ENCODE measurements at regions not wholly inside any gene's neighbourhood (a gene's known extent, or its start where the extent isn't known, plus 50 kb on each side); places are given as distances from the start of the nearest gene placed in this dataset.

DNA sequence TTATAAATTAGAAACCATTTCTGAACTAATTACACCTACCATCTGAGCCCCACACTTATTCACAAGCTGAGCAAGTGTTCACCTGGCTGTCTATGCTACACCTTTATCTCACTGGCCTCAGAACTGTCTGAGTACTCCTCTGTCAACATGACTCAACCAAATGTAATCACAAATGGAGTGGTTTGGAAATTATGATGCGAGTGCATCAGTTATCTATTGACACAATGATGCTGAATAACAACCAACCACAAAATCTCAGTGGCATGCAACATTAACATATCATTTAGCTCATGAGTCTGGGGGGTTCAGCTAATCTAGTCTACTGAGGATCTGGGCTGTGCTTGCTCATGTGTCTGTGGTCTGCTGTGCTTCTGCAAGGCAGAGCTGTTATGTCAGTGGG is 184.2 kb upstream of the NXPH2 start:
- TF ChIP-seq POLR2A (IDR thresholded peaks at IDR 0.05; ENCODE audit: low read depth, low read length), result no peak
- no peak for TF ChIP-seq TAF1 (IDR thresholded peaks at IDR 0.05; ENCODE audit: low read depth, low read length)
- no peak for TF ChIP-seq POU2F2 (IDR thresholded peaks at IDR 0.05; ENCODE audit: low read depth, low read length)
- TF ChIP-seq POLR2AphosphoS5 (IDR thresholded peaks at IDR 0.05; ENCODE audit: low read depth, low read length), result no peak
- TF ChIP-seq SPI1 (IDR thresholded peaks at IDR 0.05; ENCODE audit: low read depth, low read length), result no peak
- no peak for TF ChIP-seq PAX5 (IDR thresholded peaks at IDR 0.05; ENCODE audit: insufficient read depth, low read length, severe bottlenecking)

Measured in GM12891 (cell line).